ENCODE measurements at regions not wholly inside any gene's neighbourhood (a gene's known extent, or its start where the extent isn't known, plus 50 kb on each side); places are given as distances from the start of the nearest gene placed in this dataset.

DNA sequence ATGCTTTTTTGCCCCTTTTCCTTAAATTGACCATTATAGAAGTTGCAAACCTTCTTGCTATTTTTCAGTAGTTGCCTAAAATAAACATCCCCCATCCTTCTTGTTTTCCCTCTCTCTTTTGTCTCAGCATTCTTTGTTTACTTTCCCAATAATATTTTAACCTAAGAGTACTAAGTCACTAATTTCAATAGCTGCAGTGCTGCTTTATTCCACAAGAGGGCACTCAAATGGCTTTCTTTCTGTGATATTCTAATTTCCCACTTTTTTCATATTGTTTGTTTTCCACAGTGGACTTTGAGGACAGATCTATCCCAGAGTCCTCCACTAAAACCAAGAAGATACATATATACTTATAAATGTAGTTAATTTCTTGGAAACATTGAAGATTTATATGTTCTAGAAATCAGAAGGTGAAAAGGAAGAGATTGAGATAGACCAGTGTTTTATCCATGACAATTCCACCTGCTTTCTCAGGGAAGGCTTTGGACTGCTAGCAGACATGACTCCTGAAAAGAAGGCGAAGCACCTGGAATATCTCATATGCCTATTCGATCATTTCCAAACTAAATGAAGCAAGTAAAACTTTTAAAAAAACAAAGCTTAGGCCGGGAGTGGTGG is 104.8 kb upstream of the GRIK1 start:
- H3K27ac Mint-ChIP-seq, result no peak overlapping the region
- peaks cover 27% of the 10 kb centered on the region for H3K9me3 Mint-ChIP-seq
- H3K4me1 Mint-ChIP-seq (ENCODE audit: low read depth), result no peaks in the 10 kb centered on the region
- no peak overlapping the region for H3K4me3 Mint-ChIP-seq
- TF ChIP-seq, protein P1, sequence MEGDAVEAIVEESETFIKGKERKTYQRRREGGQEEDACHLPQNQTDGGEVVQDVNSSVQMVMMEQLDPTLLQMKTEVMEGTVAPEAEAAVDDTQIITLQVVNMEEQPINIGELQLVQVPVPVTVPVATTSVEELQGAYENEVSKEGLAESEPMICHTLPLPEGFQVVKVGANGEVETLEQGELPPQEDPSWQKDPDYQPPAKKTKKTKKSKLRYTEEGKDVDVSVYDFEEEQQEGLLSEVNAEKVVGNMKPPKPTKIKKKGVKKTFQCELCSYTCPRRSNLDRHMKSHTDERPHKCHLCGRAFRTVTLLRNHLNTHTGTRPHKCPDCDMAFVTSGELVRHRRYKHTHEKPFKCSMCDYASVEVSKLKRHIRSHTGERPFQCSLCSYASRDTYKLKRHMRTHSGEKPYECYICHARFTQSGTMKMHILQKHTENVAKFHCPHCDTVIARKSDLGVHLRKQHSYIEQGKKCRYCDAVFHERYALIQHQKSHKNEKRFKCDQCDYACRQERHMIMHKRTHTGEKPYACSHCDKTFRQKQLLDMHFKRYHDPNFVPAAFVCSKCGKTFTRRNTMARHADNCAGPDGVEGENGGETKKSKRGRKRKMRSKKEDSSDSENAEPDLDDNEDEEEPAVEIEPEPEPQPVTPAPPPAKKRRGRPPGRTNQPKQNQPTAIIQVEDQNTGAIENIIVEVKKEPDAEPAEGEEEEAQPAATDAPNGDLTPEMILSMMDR (IDR thresholded peaks at IDR 0.05), result peak; percentile 89
- no peak for DNase-seq
- no peaks in the 10 kb centered on the region for H3K27me3 Mint-ChIP-seq (ENCODE audit: insufficient read depth)
- no peaks in the 10 kb centered on the region; the same call in 1 of the 2 replicates for H3K36me3 Mint-ChIP-seq (ENCODE audit: low read depth)

DNA sequence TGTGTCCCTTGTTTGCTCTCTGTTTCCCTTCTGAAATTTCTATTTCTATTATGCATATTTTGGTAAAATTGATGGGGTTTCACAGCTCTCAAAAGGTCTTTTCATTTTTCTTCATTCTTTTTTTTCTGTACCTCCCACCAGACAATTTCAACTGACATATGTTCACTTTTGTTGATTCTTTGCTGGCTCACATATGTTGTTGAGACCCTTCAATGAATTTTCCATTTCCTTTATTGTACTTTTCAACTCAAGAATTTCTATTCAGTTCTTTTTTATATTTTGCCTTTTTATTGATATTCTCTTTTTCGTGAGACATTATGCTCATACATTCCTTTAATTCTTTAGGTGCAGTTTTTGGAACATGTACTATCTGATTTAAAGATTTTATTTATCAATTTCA is 102.6 kb upstream of the GRIK1 start:
- TF ChIP-seq, protein P1 (IDR thresholded peaks at IDR 0.05), result no peak
- no peak overlapping the region for H3K27ac Mint-ChIP-seq
- H3K4me3 Mint-ChIP-seq, result no peak overlapping the region
- no peaks in the 10 kb centered on the region for H3K4me1 Mint-ChIP-seq (ENCODE audit: low read depth)
- peaks cover 38% of the 10 kb centered on the region for H3K9me3 Mint-ChIP-seq
- no peaks in the 10 kb centered on the region for H3K27me3 Mint-ChIP-seq (ENCODE audit: insufficient read depth)
- no peaks in the 10 kb centered on the region; the same call in 1 of the 2 replicates for H3K36me3 Mint-ChIP-seq (ENCODE audit: low read depth)
- DNase-seq, result no peak

DNA sequence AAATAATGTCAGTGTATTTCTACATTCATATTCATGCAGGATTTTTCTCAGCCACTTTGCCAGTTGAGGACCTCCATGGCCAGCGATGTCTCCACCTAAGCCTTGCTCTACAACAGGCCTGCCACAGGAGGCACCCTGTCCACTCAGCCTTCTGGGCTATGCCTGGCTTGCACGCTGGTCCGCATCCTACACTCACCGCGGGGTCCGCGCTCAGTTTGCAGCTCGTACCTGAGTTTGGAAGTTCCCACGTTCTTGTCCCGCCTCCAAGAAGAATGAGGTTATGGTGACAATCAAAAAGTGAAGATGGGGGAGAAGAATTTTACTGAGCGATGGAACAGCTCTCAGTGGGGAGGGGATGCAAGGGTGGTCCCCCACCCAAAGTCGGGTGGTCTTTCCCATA is 93.6 kb upstream of the GRIK1 start:
- Mint-ChIP-seq H3K27ac (no peak overlapping the region), H3K4me1 (ENCODE audit: low read depth) (no peaks in the 10 kb centered on the region), H3K4me3 (no peak overlapping the region), H3K9me3 (peaks cover 53% of the 10 kb centered on the region), H3K27me3 (ENCODE audit: insufficient read depth) (no peaks in the 10 kb centered on the region; the same call in 1 of the 2 replicates), H3K36me3 (ENCODE audit: low read depth) (no peaks in the 10 kb centered on the region)
- TF ChIP-seq, protein P1 (IDR thresholded peaks at IDR 0.05), result no peak
- no peak for DNase-seq

DNA sequence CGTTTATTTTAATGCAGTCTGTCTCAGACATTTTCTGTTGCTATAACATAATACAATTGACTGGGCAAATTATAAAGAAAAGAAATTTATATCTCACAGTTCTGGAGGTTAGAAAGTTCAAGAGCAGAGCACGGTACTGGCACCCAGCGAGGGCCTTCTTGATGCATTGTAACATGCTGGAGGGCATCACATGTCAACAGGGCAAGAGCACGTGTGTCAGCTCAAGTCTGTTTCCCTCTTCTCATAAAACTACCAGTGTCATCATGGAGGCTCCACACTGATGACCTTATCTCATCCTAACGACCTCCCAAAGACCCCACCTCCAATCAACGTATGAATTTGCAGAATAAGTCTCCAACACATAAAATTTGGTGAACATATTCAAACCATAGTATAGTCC is 90.6 kb upstream of the GRIK1 start:
- Mint-ChIP-seq H3K27me3 (ENCODE audit: insufficient read depth) (no peaks in the 10 kb centered on the region; the same call in 1 of the 2 replicates), H3K4me1 (ENCODE audit: low read depth) (no peaks in the 10 kb centered on the region), H3K36me3 (ENCODE audit: low read depth) (no peaks in the 10 kb centered on the region), H3K27ac (no peak overlapping the region), H3K9me3 (peaks cover 53% of the 10 kb centered on the region), H3K4me3 (no peak overlapping the region)
- TF ChIP-seq, protein P1 (IDR thresholded peaks at IDR 0.05), result no peak
- no peak for DNase-seq

DNA sequence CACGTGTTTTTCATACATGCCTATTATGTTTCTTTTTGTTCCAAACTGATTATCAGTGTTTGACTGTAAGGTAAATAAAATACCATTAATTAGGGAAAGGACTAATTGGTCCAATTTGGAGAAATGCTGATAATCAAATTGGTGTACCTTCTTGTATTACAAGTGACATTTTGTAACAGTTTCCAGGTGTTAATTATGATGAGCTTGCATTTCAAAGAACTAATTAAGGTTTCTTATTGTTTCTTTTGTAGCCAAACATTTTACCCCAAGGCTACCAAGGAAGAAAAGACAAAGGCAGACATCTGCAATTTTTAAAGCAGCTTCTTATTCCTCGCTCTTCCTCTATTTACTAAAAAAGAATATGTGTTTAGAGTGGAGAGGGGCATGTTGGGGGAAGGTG is 88.7 kb upstream of the GRIK1 start:
- no peak overlapping the region for H3K27ac Mint-ChIP-seq

More for the DNA sequence above, 88.7 kb upstream of the GRIK1 start:
- Mint-ChIP-seq H3K9me3 (peaks cover 45% of the 10 kb centered on the region), H3K36me3 (ENCODE audit: low read depth) (no peaks in the 10 kb centered on the region), H3K4me3 (no peak overlapping the region), H3K4me1 (ENCODE audit: low read depth) (no peaks in the 10 kb centered on the region), H3K27me3 (ENCODE audit: insufficient read depth) (no peaks in the 10 kb centered on the region; the same call in 1 of the 2 replicates)
- no peak for DNase-seq
- TF ChIP-seq, protein P1 (IDR thresholded peaks at IDR 0.05), result no peak

Data from HFFc6 (cell line).